Uterus (tissue), 2 donors: ENCODE measurements at regions not wholly inside any gene's neighbourhood (a gene's known extent, or its start where the extent isn't known, plus 50 kb on each side); places are given as distances from the start of the nearest gene placed in this dataset.

Experiments used
- POLR2A ChIP-seq, 2 donors: fragments of 450-650 bp; IDR thresholded peaks; one replicate each; pipeline ENCODE4 v1.6.1; 2016; ENCODE audit warnings: antibody characterized with exemption in 2 of 2, mild to moderate bottlenecking in 1 of 2, moderate library complexity in 1 of 2
- TF ChIP-seq, protein P1 (sequence below), 4 experiments: fragments of 200-600 bp in 2 of 4; fragments of 450-650 bp in 2 of 4; sonication (generic) in 2 of 4; IDR thresholded peaks; one replicate each; pipeline ENCODE4 v1.5.1; 2016 to 2019; ENCODE audit warnings: antibody characterized with exemption in 4 of 4, mild to moderate bottlenecking in 2 of 4, moderate library complexity in 1 of 4

DNA sequence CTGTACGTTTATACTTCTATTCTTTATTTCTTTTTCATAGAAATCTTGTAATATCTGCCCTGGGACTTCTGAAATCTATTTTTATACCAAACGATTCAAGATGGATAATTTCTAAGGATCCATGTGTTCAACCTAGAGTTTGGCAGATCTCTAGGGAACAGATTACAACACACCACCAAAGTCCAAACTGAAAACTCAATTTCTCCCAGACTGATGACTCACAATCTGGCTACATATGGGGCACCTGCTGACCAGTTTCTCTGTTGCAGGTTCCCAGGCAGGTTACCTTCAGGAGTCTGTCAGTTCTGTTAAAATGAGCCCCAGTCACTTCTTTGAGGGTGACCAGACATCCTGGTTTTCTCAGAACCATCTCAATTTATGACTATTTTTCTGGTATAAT, 439.4 kb downstream of the GPATCH2 start:
- TF ChIP-seq, protein P1, sequence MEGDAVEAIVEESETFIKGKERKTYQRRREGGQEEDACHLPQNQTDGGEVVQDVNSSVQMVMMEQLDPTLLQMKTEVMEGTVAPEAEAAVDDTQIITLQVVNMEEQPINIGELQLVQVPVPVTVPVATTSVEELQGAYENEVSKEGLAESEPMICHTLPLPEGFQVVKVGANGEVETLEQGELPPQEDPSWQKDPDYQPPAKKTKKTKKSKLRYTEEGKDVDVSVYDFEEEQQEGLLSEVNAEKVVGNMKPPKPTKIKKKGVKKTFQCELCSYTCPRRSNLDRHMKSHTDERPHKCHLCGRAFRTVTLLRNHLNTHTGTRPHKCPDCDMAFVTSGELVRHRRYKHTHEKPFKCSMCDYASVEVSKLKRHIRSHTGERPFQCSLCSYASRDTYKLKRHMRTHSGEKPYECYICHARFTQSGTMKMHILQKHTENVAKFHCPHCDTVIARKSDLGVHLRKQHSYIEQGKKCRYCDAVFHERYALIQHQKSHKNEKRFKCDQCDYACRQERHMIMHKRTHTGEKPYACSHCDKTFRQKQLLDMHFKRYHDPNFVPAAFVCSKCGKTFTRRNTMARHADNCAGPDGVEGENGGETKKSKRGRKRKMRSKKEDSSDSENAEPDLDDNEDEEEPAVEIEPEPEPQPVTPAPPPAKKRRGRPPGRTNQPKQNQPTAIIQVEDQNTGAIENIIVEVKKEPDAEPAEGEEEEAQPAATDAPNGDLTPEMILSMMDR (IDR thresholded peaks at IDR 0.05) = no peak
- TF ChIP-seq POLR2A (IDR thresholded peaks at IDR 0.05) = no peak
